GM12892 (cell line): ENCODE measurements at regions not wholly inside any gene's neighbourhood (a gene's known extent, or its start where the extent isn't known, plus 50 kb on each side); places are given as distances from the start of the nearest gene placed in this dataset.

ENCODE experiments used
- POLR2A ChIP-seq: IDR thresholded peaks from 2 replicates; pipeline ENCODE4 v1.6.1; 2011; ENCODE audit warnings: low read depth, low read length, control low read depth
- POLR2AphosphoS5 ChIP-seq: IDR thresholded peaks from 2 replicates; pipeline ENCODE4 v1.6.1; 2011; ENCODE audit warnings: low read depth, low read length, control low read depth
- TAF1 ChIP-seq: IDR thresholded peaks from 2 replicates; pipeline ENCODE4 v1.6.1; 2011; ENCODE audit warnings: low read depth, mild to moderate bottlenecking, control low read depth, low read length, borderline replicate concordance

- no peak for TF ChIP-seq TAF1
- no peak for TF ChIP-seq POLR2A
- no peak for TF ChIP-seq POLR2AphosphoS5
Observed at GRCh38 chr2:147487978-147488289, 356.9 kb upstream of the ACVR2A start.
